Jurkat, Clone E6-1 (cell line): ENCODE measurements at regions not wholly inside any gene's neighbourhood (a gene's known extent, or its start where the extent isn't known, plus 50 kb on each side); places are given as distances from the start of the nearest gene placed in this dataset.

Experiments
- DNase-seq: peaks from one replicate; pipeline ENCODE4 v3.0.0-alpha.2; 2011; ENCODE audit warnings: low read depth, low spot score
- H3K4me3 ChIP-seq: 2 replicates; pipeline ENCODE4 v1.5.1; 2011; ENCODE audit warnings: mild to moderate bottlenecking, low read length, control low read depth, moderate library complexity

- DNase-seq = no peak
- H3K4me3 ChIP-seq = no peak overlapping the region
These were observed 249.5 kb downstream of the GPM6A start for GRCh38 chr4:175562542-175562941.
